B cell (primary cell): ENCODE measurements at regions not wholly inside any gene's neighbourhood (a gene's known extent, or its start where the extent isn't known, plus 50 kb on each side); places are given as distances from the start of the nearest gene placed in this dataset.

ENCODE experiments used
- ATAC-seq: fragments of 200-7000 bp; cut with Tn5 transposase; one replicate; pipeline ENCODE4 v1.10.0; 2021; ENCODE audit warnings: low read depth, mild to moderate bottlenecking, moderate number of reproducible peaks, moderate library complexity
- CTCF ChIA-PET: fragments of 350-600 bp; sonication (Branson Sonifier 250); formaldehyde crosslinking; loops from one replicate; lab custom pipeline; 2021; ENCODE audit warnings: antibody characterized with exemption, inconsistent platforms; lab: Charles Lee
- POLR2A ChIA-PET: fragments of 350-600 bp; sonication (Branson Sonifier 250); formaldehyde crosslinking; loops from one replicate; lab custom pipeline; 2021; ENCODE audit warnings: antibody characterized with exemption; lab: Charles Lee
- DNase-seq: peaks from one replicate; pipeline ENCODE4 v3.0.0; 2013
- H2AFZ ChIP-seq: 2 replicates; pipeline ENCODE4 v1.6.1; 2012; ENCODE audit warnings: mild to moderate bottlenecking, low read depth, low read length; ENCODE audit not compliant: insufficient read depth, poor library complexity, severe bottlenecking
- H3K27ac ChIP-seq, 2 donors: 1 replicate in 1 of 2; 2 replicates in 1 of 2; pipeline ENCODE4 v1.5.1; 2012 to 2013; ENCODE audit warnings: low read length in 2 of 2, mild to moderate bottlenecking in 2 of 2, moderate library complexity in 1 of 2
- H3K27me3 ChIP-seq, 4 experiments: fragments of 200-600 bp in 1 of 4; sonication (generic) in 1 of 4; replicated peaks in 1 of 4; 1 replicate in 2 of 4; 2 replicates in 2 of 4; pipeline versions ENCODE4 v1.6.1 to v1.7.0; 2013 to 2016; ENCODE audit warnings: low read length in 3 of 4, mild to moderate bottlenecking in 2 of 4, mixed read lengths in 1 of 4, moderate library complexity in 1 of 4; ENCODE audit not compliant: insufficient read depth in 4 of 4, control insufficient read depth in 3 of 4; ENCODE audit errors: control extremely low read depth in 1 of 4
- H3K36me3 ChIP-seq, 2 experiments: replicated peaks in 1 of 2; 1 replicate in 1 of 2; 2 replicates in 1 of 2; pipeline versions ENCODE4 v1.6.1 to v1.7.1; 2013; ENCODE audit warnings: low read length in 1 of 2; ENCODE audit not compliant: insufficient read depth in 2 of 2, control insufficient read depth in 1 of 2; ENCODE audit errors: control extremely low read depth in 1 of 2, extremely low read depth in 1 of 2
- H3K4me1 ChIP-seq, 2 donors: fragments of 200-600 bp in 1 of 2; sonication (generic) in 1 of 2; 1 replicate in 1 of 2; 2 replicates in 1 of 2; pipeline versions ENCODE4 v1.5.1 to v1.6.1; 2013 to 2017; ENCODE audit warnings: low read length in 2 of 2; ENCODE audit not compliant: control insufficient read depth in 2 of 2, insufficient read depth in 2 of 2
- H3K4me2 ChIP-seq: replicated peaks from 2 replicates; pipeline ENCODE3; 2012; ENCODE audit warnings: mild to moderate bottlenecking, low read depth, low read length; ENCODE audit not compliant: poor library complexity, severe bottlenecking
- H3K4me3 ChIP-seq, 5 experiments: fragments of 200-600 bp in 1 of 5; sonication (generic) in 1 of 5; 1 replicate in 3 of 5; 2 replicates in 2 of 5; pipeline versions ENCODE4 v1.5.1 to v1.7.0; 2011 to 2016; ENCODE audit warnings: low read length in 4 of 5, mild to moderate bottlenecking in 4 of 5, low read depth in 2 of 5, control low read depth in 1 of 5, moderate library complexity in 1 of 5; ENCODE audit not compliant: insufficient read depth in 1 of 5; ENCODE audit errors: control extremely low read depth in 1 of 5, extremely low read depth in 1 of 5
- H3K79me2 ChIP-seq: fragments of 200-600 bp; sonication (generic); one replicate; pipeline ENCODE4 v1.6.0; 2016; ENCODE audit warnings: low read length; ENCODE audit not compliant: control insufficient read depth, insufficient read depth
- H3K9ac ChIP-seq: fragments of 200-600 bp; sonication (generic); 2 replicates; pipeline ENCODE4 v1.6.1; 2017; ENCODE audit warnings: mild to moderate bottlenecking, low read length, moderate library complexity
- H3K9me3 ChIP-seq, 3 donors: one replicate each; pipeline versions ENCODE4 v1.6.1 to v1.7.1; 2013; ENCODE audit warnings: low read length in 2 of 3; ENCODE audit not compliant: control insufficient read depth in 2 of 3, insufficient read depth in 1 of 3; ENCODE audit errors: control extremely low read depth in 1 of 3
- H4K20me1 ChIP-seq: 2 replicates; pipeline ENCODE4 v1.6.0; 2012; ENCODE audit warnings: mild to moderate bottlenecking, low read length; ENCODE audit not compliant: insufficient read depth, control insufficient read depth, poor library complexity, severe bottlenecking
- H3K27ac Mint-ChIP-seq: one replicate; pipeline ENCODE4 v1.8.0; 2021; ENCODE audit warnings: mixed read lengths
- H3K27me3 Mint-ChIP-seq: one replicate; pipeline ENCODE4 v1.8.0; 2021; ENCODE audit warnings: mixed read lengths
- H3K4me1 Mint-ChIP-seq: one replicate; pipeline ENCODE4 v1.8.0; 2021; ENCODE audit warnings: mixed read lengths
- H3K4me3 Mint-ChIP-seq: one replicate; pipeline ENCODE4 v1.8.0; 2021; ENCODE audit warnings: mixed read lengths
- H3K9me3 Mint-ChIP-seq: one replicate; pipeline ENCODE4 v1.8.0; 2022; ENCODE audit warnings: mixed read lengths; ENCODE audit not compliant: insufficient read depth
- CTCF ChIP-seq: fragments of 200-600 bp; IDR thresholded peaks from one replicate; pipeline ENCODE4 v1.8.0; 2022; ENCODE audit warnings: antibody characterized with exemption, mild to moderate bottlenecking
- EZH2 ChIP-seq: IDR thresholded peaks from 2 replicates; pipeline ENCODE4 v1.6.1; 2012; ENCODE audit warnings: borderline replicate concordance, low read depth, mild to moderate bottlenecking, moderate library complexity, low read length; ENCODE audit not compliant: insufficient read depth, poor library complexity, severe bottlenecking
- WGBS: methylation state at CpG from one replicate; pipeline ENCODE4 v1.1.5; 2013; ENCODE audit warnings: missing lambda C conversion rate; ENCODE audit not compliant: insufficient coverage; 5-methylcytosine and 5-hydroxymethylcytosine counted together
- intact Hi-C: fragments of 100-400 bp; cut with micrococcal nuclease; formaldehyde crosslinking; loops from one replicate; pipeline ENCODE4 v1.10.0; 2022

- Mint-ChIP-seq H3K9me3 (no peaks in the 10 kb centered on the region), H3K27me3 (no peaks in the 10 kb centered on the region), H3K4me1 (no peaks in the 10 kb centered on the region), H3K4me3 (no peak overlapping the region), H3K27ac (no peak overlapping the region)
- Histone ChIP-seq H4K20me1 (no peaks in the 10 kb centered on the region), H3K27ac (no peak overlapping the region), H3K4me3 (no peak overlapping the region), H3K36me3 (no peaks in the 10 kb centered on the region), H3K9ac (no peak overlapping the region), H3K79me2 (no peaks in the 10 kb centered on the region), H3K4me2 (no peak overlapping the region), H3K4me1 (no peaks in the 10 kb centered on the region), H2AFZ (no peak overlapping the region), H3K27me3 (no peaks in the 10 kb centered on the region), H3K9me3 (peaks cover 0 to under 1% (median 0%) of the 10 kb centered on the region in 3 donors)
- DNase-seq (no peak), ATAC-seq (no peak)
- ChIA-PET CTCF (no interaction called here), POLR2A (no interaction called here)
- TF ChIP-seq EZH2 (no peak), CTCF (no peak)
- intact Hi-C loops = no loop called here
- 95% methylated on average over 2 of the region's 4 CpGs for WGBS
These were observed 246.9 kb upstream of the GLI3 start for GRCh38 chr7:42483886-42484285.

- H2AFZ ChIP-seq = no peak overlapping the region
- H3K79me2 ChIP-seq = no peaks in the 10 kb centered on the region
- POLR2A ChIA-PET = no interaction called here
- H3K4me2 ChIP-seq = no peak overlapping the region
- H3K27me3 Mint-ChIP-seq = no peaks in the 10 kb centered on the region
- no peaks in the 10 kb centered on the region for H3K4me1 Mint-ChIP-seq
- H3K9ac ChIP-seq = no peak overlapping the region
- WGBS = 86% methylated on average over 1 of the region's 9 CpGs
- CTCF ChIA-PET = no interaction called here
- no peaks in the 10 kb centered on the region for H3K9me3 Mint-ChIP-seq
- no peaks in the 10 kb centered on the region for H3K27me3 ChIP-seq
- no peak overlapping the region for H3K27ac Mint-ChIP-seq
- no peak overlapping the region for H3K4me3 ChIP-seq
- H3K9me3 ChIP-seq = peaks cover 0 to 7% (median 0%) of the 10 kb centered on the region in 3 donors
- intact Hi-C loops = no loop called here
- no peaks in the 10 kb centered on the region for H3K36me3 ChIP-seq
- DNase-seq = no peak
- no peak for ATAC-seq
- no peak overlapping the region for H3K4me3 Mint-ChIP-seq
- TF ChIP-seq CTCF (no peak), EZH2 (no peak)
- H4K20me1 ChIP-seq = no peaks in the 10 kb centered on the region
- no peak overlapping the region for H3K27ac ChIP-seq
- no peaks in the 10 kb centered on the region for H3K4me1 ChIP-seq
These were observed 243.0 kb upstream of the GLI3 start for GRCh38 chr7:42479816-42480633.
